ENCODE measurements at regions not wholly inside any gene's neighbourhood (a gene's known extent, or its start where the extent isn't known, plus 50 kb on each side); places are given as distances from the start of the nearest gene placed in this dataset.
"Not testable (repeated sequence)": the region's sequence is repeated elsewhere in the genome, so short reads cannot be mapped to it uniquely, and the experiment has no call there.

DNA sequence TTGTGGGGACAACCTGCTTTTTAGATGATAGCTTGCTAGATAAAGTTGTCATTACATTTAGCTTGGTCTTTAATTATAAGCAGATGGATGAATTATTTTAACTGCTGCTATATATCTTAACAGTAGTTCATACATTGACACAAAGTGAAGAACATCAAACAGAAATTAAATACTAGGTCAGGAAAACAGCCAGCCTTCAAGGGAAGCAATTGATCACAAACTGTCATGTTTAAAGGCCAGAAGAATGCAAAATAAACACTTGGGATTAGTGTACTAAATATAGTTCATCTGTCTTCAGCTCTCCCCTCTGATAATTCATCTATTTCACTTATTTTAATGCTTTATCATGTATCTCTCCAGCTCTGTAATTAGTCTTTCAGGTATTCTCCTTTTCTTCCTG lies 225.1 kb upstream of the FERMT1 start:
- no peak for DNase-seq (ENCODE audit: low spot score)
- no peak for FAIRE-seq

DNA sequence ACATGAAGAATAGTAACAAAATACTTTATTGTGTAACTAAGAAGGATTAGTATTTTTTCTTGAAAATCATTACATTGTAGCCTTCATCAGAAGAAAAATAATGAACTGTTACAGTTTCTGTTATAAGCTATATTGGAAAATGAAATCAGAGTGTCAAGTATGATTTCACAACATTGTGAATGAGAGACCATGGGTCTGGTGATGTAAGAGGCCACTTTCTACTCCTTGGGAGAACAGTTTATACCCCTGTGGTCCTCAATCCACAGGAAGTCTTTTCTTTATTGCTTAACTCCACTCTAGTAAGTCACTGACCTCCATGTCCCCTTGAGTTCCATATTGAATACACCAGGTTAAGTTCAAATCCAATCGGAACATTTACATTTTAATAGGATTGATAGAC lies 218.7 kb upstream of the FERMT1 start:
- no peak for DNase-seq (ENCODE audit: low spot score)
- no peak for FAIRE-seq

GRCh38 chr20:6339176-6339575 lies 216.3 kb upstream of the FERMT1 start:
- DNase-seq (ENCODE audit: low spot score) (no peak), FAIRE-seq (no peak)

- FAIRE-seq (no peak), DNase-seq (ENCODE audit: low spot score) (no peak)
Measured at GRCh38 chr20:6333110-6333509, 210.3 kb upstream of the FERMT1 start.

- DNase-seq (ENCODE audit: low spot score); FAIRE-seq: not testable (repeated sequence)
Measured at GRCh38 chr20:6321235-6321634, 198.4 kb upstream of the FERMT1 start.

GRCh38 chr20:6311841-6312655 lies 189.2 kb upstream of the FERMT1 start:
- FAIRE-seq (no peak), DNase-seq (ENCODE audit: low spot score) (no peak)

DNA sequence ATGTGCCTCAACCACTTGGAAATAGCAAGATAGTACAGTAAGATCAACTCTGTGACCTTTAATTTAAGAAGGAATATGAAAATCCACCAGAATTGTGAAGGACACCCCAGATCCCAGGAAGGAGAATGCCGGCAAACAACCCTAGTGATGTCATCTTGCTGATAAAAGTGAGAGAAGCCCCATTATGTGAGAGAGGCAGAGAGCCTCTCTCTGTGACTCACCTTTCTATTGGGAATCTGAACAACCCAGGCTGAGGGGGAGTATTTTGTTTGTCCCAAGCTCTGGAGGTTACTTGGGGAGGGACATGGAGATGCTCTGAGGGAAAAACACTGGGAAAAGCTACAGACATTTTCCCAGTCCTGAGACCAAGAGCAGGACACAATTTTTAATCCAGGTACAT lies 188.3 kb upstream of the FERMT1 start:
- no peak for DNase-seq (ENCODE audit: low spot score)
- no peak for FAIRE-seq

GRCh38 chr20:6305536-6305935 lies 182.7 kb upstream of the FERMT1 start:
- FAIRE-seq, result no peak
- DNase-seq (ENCODE audit: low spot score), result no peak

DNA sequence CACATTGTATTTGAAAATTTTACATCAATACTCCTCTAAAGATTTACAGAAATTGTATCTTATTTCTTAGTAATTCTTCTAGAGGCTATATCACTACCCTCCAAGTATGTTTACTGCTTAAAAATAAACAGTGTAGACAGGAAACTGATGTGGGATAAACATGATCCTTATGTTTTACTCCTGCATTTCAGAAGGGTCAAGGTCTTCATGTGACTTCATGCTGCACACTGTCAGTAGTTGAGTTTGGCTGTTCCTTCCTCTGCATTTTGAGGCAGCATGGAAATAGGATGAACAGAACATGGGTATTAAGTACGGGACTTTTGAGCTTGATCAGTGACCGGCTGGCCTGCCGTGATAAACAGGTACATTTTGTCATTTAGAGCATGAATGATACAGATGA lies 179.2 kb upstream of the FERMT1 start:
- no peak for DNase-seq (ENCODE audit: low spot score)
- no peak for FAIRE-seq

- FAIRE-seq (no peak), DNase-seq (ENCODE audit: low spot score) (peak; percentile 10)
Measured at GRCh38 chr20:6299456-6299855, 176.6 kb upstream of the FERMT1 start.

DNA sequence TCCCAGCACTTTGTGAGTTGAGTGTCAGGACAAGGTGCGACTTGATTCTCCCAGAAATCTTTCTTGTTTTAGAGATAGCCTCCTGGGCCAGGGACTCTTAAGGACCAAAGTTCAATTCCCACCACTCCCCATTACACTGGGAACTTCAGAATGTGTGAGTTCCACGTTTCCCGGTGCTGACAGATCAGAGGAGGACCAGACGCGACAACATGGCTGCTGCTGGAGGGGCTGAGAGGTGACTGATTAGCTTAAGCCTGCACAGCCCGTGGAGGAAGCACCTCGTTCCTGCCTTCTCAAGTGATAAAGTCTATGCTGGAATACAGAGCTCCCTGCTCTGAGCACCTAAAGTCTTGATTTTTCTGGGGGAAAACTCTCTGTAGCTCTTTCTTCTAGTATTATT lies 175.2 kb upstream of the FERMT1 start:
- no peak for FAIRE-seq
- no peak for DNase-seq (ENCODE audit: low spot score)

DNA sequence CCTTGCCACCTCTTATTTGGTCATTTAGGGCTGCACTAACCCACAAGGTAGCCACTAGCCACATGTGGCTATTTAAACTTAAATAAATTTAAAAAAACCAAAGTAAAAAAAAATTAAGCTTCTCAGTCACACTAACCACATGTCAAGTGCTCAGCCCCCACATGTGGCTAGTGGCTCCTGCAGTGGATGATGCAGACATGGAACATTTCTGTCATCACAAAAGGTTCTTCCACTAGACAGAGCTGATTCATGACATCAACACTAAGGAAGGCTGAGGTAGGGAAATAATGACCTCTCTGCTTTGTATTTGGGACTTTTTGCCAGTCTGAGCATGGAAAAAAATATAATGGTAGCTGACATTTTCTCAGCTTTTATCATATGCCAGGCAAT lies 173.0 kb upstream of the FERMT1 start:
- DNase-seq (ENCODE audit: low spot score), result no peak

DNA sequence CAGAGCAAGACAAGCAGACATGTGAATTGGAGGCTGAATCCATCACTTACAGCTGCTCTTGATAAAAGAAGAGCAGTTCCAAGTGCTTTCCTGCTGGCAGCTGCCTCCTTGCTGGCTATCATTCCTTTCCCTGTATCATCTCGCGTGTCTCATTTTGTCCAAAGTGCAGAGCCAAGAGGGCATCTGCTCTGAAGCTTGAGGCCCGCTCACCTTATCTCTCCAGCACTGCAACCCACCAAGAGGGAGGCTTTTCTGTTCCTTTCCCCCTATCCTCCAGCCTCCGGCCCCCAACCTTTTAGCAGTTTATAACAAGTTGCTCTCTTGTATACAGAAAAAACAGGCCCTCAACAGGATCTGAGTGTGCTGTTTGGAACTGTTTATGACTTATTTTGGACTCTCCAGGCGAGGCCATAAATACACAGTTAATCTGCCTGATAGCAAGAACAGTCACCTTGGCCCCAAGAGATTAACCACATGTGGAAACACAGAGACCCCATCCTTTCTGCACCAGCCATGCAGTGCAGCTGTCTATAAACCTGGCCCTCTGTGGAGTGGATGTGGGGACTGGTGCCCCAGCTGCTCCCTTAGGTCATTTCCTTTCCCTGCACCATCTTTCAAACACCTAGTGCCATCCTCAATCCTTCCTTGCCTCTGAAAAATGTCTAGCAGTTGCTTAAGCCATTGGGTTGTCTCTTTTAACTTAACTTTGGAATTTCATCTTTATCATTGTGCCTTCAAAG lies 172.5 kb upstream of the FERMT1 start:
- FAIRE-seq, result no peak
- no peak for DNase-seq (ENCODE audit: low spot score)

More for the DNA sequence above, 173.0 kb upstream of the FERMT1 start:
- FAIRE-seq, result no peak

- FAIRE-seq (no peak), DNase-seq (ENCODE audit: low spot score) (no peak)
Measured at GRCh38 chr20:6287471-6287870, 164.6 kb upstream of the FERMT1 start.

DNA sequence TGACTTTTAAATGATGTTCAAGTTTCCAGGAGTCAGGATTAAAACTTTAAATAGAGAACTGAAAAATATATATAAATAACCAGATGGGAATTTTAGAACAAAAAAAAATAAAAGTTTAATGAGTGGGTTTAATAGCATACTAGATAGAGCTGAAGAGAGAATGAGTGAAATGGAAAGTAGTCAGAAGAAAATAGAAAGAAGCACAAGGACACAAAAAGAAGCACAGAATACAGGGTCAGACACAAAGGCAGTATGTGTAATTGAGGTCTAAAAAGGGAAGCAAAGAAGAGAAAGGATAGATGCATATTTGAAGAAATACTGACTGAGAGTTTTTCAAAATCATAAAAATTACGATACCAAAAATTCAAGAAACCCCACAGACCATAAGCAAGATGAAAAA lies 159.8 kb upstream of the FERMT1 start:
- DNase-seq (ENCODE audit: low spot score), result no peak
- FAIRE-seq, result no peak

- FAIRE-seq (no peak), DNase-seq (ENCODE audit: low spot score) (no peak)
Measured at GRCh38 chr20:6277661-6278240, 154.9 kb upstream of the FERMT1 start.

GRCh38 chr20:6270404-6270803 lies 147.6 kb upstream of the FERMT1 start:
- DNase-seq (ENCODE audit: low spot score); FAIRE-seq: not testable (repeated sequence)

DNA sequence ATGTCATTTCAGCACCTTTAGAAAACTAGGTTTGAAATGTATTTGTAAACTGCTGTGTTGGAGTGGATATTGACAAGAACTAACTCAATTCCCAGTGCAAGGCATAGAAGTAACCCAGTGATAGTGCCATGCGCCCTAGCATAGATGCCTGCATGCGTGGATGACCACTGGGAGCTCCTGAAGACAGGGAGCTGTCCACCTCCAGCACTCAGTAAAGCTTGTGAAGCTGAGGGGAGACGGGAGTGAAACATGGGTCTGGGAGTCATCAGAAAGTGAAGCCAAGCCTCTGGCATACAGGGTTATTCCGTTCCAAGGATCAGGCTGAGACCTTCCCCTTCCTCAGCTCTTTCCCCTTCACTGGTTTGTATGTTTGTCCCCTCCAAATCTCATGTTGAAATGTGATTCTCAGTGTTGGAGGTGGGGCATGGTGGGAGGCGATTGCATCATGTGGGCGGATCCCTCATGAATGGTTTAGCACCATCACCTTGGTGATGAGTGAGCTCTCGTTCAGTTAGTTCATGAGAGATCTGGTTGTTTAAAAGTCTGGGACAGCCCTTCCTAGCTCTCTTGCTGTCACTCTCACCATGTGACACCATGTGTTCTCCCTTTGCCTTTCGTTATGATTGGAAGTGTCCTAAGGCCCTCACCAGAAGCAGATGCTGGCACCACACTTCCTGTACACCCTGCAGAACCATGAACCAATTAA lies 146.5 kb upstream of the FERMT1 start:
- DNase-seq (ENCODE audit: low spot score) (no peak), FAIRE-seq (no peak)

- FAIRE-seq, result no peak
- DNase-seq (ENCODE audit: low spot score), result peak; percentile 48
Measured at GRCh38 chr20:6265204-6265904, 142.5 kb upstream of the FERMT1 start.

GRCh38 chr20:6253396-6253795 lies 130.6 kb upstream of the FERMT1 start:
- no peak for DNase-seq (ENCODE audit: low spot score)
- no peak for FAIRE-seq

GRCh38 chr20:6245436-6245835 lies 122.6 kb upstream of the FERMT1 start:
- no peak for DNase-seq (ENCODE audit: low spot score)
- FAIRE-seq, result no peak
